ENCODE measurements at regions not wholly inside any gene's neighbourhood (a gene's known extent, or its start where the extent isn't known, plus 50 kb on each side); places are given as distances from the start of the nearest gene placed in this dataset.

- no peak for TF ChIP-seq CTCF (IDR thresholded peaks at IDR 0.05; ENCODE audit: poor library complexity)
- no peak for TF ChIP-seq EZH2 (IDR thresholded peaks at IDR 0.05; ENCODE audit: borderline replicate concordance)
- no peak for TF ChIP-seq EZH2phosphoT487 (IDR thresholded peaks at IDR 0.05; ENCODE audit: low read depth, severe bottlenecking, unreplicated experiment)
These were observed 1139.2 kb upstream of the GJE1 start for GRCh38 chr6:140993515-140993914.

Measured in hepatocyte (in vitro differentiated cells).